ENCODE measurements at regions not wholly inside any gene's neighbourhood (a gene's known extent, or its start where the extent isn't known, plus 50 kb on each side); places are given as distances from the start of the nearest gene placed in this dataset.

GRCh38 chr6:170068496-170068895 lies 222.4 kb downstream of the DLL1 start:
- ATAC-seq (no peak), DNase-seq (peak in 1 of 9 donors; percentile 2)
- no peak overlapping the region for H3K27ac Mint-ChIP-seq
- H3K9me3 Mint-ChIP-seq = peaks cover 0 to 19% (median 9%) of the 10 kb centered on the region in 11 donors
- no peaks in the 10 kb centered on the region for H3K4me1 ChIP-seq (ENCODE audit: control insufficient read depth in 2 of 2, insufficient read depth in 2 of 2, low read length in 2 of 2)
- H3K9me3 ChIP-seq (ENCODE audit: control insufficient read depth in 2 of 3, low read length in 3 of 3) = no peaks in the 10 kb centered on the region
- no peak overlapping the region for H3K4me3 ChIP-seq (ENCODE audit: low read length)
- peaks cover 6 to 32% (median 10%) of the 10 kb centered on the region in 5 donors for H3K27me3 Mint-ChIP-seq
- peaks cover 0 to 3% (median 0%) of the 10 kb centered on the region in 7 donors for H3K4me1 Mint-ChIP-seq
- intact Hi-C loops (cut with micrococcal nuclease) = no loop called here
- ChIA-PET POLR2A (no interaction called here), CTCF (no interaction called here)
- no peak overlapping the region for H3K4me3 Mint-ChIP-seq
- H3K27me3 ChIP-seq (ENCODE audit: control insufficient read depth in 2 of 2, insufficient read depth in 2 of 2, low read length in 2 of 2) = no peaks in the 10 kb centered on the region
- H3K27ac ChIP-seq (ENCODE audit: low read depth, low read length) = no peak overlapping the region
- H3K36me3 Mint-ChIP-seq = no peaks in the 10 kb centered on the region
- H3K36me3 ChIP-seq (ENCODE audit: control insufficient read depth in 2 of 3, insufficient read depth in 3 of 3, low read length in 3 of 3) = no peaks in the 10 kb centered on the region

- intact Hi-C loops (cut with micrococcal nuclease) = no loop called here
- no peak overlapping the region for H3K4me3 Mint-ChIP-seq
- H3K27me3 Mint-ChIP-seq = peaks cover 5 to 28% (median 10%) of the 10 kb centered on the region in 5 donors
- peak in 1 of 9 donors; percentile 3 for DNase-seq
- POLR2A ChIA-PET = no interaction called here
- no peak overlapping the region for H3K27ac ChIP-seq (ENCODE audit: low read depth, low read length)
- H3K36me3 Mint-ChIP-seq = no peaks in the 10 kb centered on the region
- CTCF ChIA-PET = no interaction called here
- H3K27ac Mint-ChIP-seq = no peak overlapping the region
- H3K36me3 ChIP-seq (ENCODE audit: control insufficient read depth in 2 of 3, insufficient read depth in 3 of 3, low read length in 3 of 3) = no peaks in the 10 kb centered on the region
- H3K9me3 ChIP-seq (ENCODE audit: control insufficient read depth in 2 of 3, low read length in 3 of 3) = no peaks in the 10 kb centered on the region
- no peak overlapping the region for H3K4me3 ChIP-seq (ENCODE audit: low read length)
- H3K27me3 ChIP-seq (ENCODE audit: control insufficient read depth in 2 of 2, insufficient read depth in 2 of 2, low read length in 2 of 2) = no peaks in the 10 kb centered on the region
- peaks cover 0 to 19% (median 9%) of the 10 kb centered on the region in 11 donors for H3K9me3 Mint-ChIP-seq
- peaks cover 0 to 3% (median 0%) of the 10 kb centered on the region in 7 donors for H3K4me1 Mint-ChIP-seq
- H3K4me1 ChIP-seq (ENCODE audit: control insufficient read depth in 2 of 2, insufficient read depth in 2 of 2, low read length in 2 of 2) = no peaks in the 10 kb centered on the region
- ATAC-seq = no peak
Observed at GRCh38 chr6:170067923-170068360, 222.9 kb downstream of the DLL1 start.

- Histone ChIP-seq H3K27ac (ENCODE audit: low read depth, low read length) (no peak overlapping the region), H3K36me3 (ENCODE audit: control insufficient read depth in 2 of 3, insufficient read depth in 3 of 3, low read length in 3 of 3) (no peaks in the 10 kb centered on the region), H3K9me3 (ENCODE audit: control insufficient read depth in 2 of 3, low read length in 3 of 3) (no peaks in the 10 kb centered on the region), H3K4me3 (ENCODE audit: low read length) (no peak overlapping the region), H3K4me1 (ENCODE audit: control insufficient read depth in 2 of 2, insufficient read depth in 2 of 2, low read length in 2 of 2) (no peaks in the 10 kb centered on the region), H3K27me3 (ENCODE audit: control insufficient read depth in 2 of 2, insufficient read depth in 2 of 2, low read length in 2 of 2) (no peaks in the 10 kb centered on the region)
- Mint-ChIP-seq H3K36me3 (no peaks in the 10 kb centered on the region), H3K27me3 (peaks cover 4 to 26% (median 7%) of the 10 kb centered on the region in 5 donors), H3K4me3 (no peak overlapping the region), H3K9me3 (peaks cover 0 to 19% (median 9%) of the 10 kb centered on the region in 11 donors), H3K4me1 (peaks cover 0 to 3% (median 0%) of the 10 kb centered on the region in 7 donors), H3K27ac (no peak overlapping the region)
- CTCF ChIA-PET = no interaction called here
- ATAC-seq = no peak
- POLR2A ChIA-PET = no interaction called here
- DNase-seq = peak in 1 of 9 donors; percentile 12
- intact Hi-C loops (cut with micrococcal nuclease) = no loop called here
Observed at GRCh38 chr6:170067181-170067641, 223.7 kb downstream of the DLL1 start.

- intact Hi-C loops (cut with micrococcal nuclease) = no loop called here
- peaks cover 0 to 18% (median 9%) of the 10 kb centered on the region in 11 donors for H3K9me3 Mint-ChIP-seq
- Histone ChIP-seq H3K36me3 (ENCODE audit: control insufficient read depth in 2 of 3, insufficient read depth in 3 of 3, low read length in 3 of 3) (no peaks in the 10 kb centered on the region), H3K27ac (ENCODE audit: low read depth, low read length) (no peak overlapping the region), H3K9me3 (ENCODE audit: control insufficient read depth in 2 of 3, low read length in 3 of 3) (no peaks in the 10 kb centered on the region), H3K4me1 (ENCODE audit: control insufficient read depth in 2 of 2, insufficient read depth in 2 of 2, low read length in 2 of 2) (no peaks in the 10 kb centered on the region), H3K4me3 (ENCODE audit: low read length) (no peak overlapping the region), H3K27me3 (ENCODE audit: control insufficient read depth in 2 of 2, insufficient read depth in 2 of 2, low read length in 2 of 2) (no peaks in the 10 kb centered on the region)
- H3K36me3 Mint-ChIP-seq = no peaks in the 10 kb centered on the region
- H3K27ac Mint-ChIP-seq = no peak overlapping the region
- no peak for ATAC-seq
- DNase-seq = no peak
- peaks cover 0 to 3% (median 0%) of the 10 kb centered on the region in 7 donors for H3K4me1 Mint-ChIP-seq
- CTCF ChIA-PET = no interaction called here
- H3K27me3 Mint-ChIP-seq = peaks cover 0 to 22% (median 5%) of the 10 kb centered on the region in 5 donors
- H3K4me3 Mint-ChIP-seq = no peak overlapping the region
- POLR2A ChIA-PET = no interaction called here
Observed at GRCh38 chr6:170066679-170067078, 224.2 kb downstream of the DLL1 start.

- no peak for ATAC-seq
- H3K27me3 ChIP-seq (ENCODE audit: control insufficient read depth in 2 of 2, insufficient read depth in 2 of 2, low read length in 2 of 2) = no peaks in the 10 kb centered on the region
- no peaks in the 10 kb centered on the region for H3K36me3 Mint-ChIP-seq
- H3K27ac ChIP-seq (ENCODE audit: low read depth, low read length) = no peak overlapping the region
- intact Hi-C loops (cut with micrococcal nuclease) = no loop called here
- peaks cover 0 to 3% (median 0%) of the 10 kb centered on the region in 7 donors for H3K4me1 Mint-ChIP-seq
- no peaks in the 10 kb centered on the region for H3K36me3 ChIP-seq (ENCODE audit: control insufficient read depth in 2 of 3, insufficient read depth in 3 of 3, low read length in 3 of 3)
- peaks cover 0 to 4% (median 0%) of the 10 kb centered on the region in 11 donors for H3K9me3 Mint-ChIP-seq
- ChIA-PET CTCF (no interaction called here), POLR2A (no interaction called here)
- H3K9me3 ChIP-seq (ENCODE audit: control insufficient read depth in 2 of 3, low read length in 3 of 3) = no peaks in the 10 kb centered on the region
- no peak overlapping the region for H3K27ac Mint-ChIP-seq
- peaks cover 0 to under 1% (median 0%) of the 10 kb centered on the region in 5 donors for H3K27me3 Mint-ChIP-seq
- peak in 1 of 9 donors; percentile 3 for DNase-seq
- no peaks in the 10 kb centered on the region for H3K4me1 ChIP-seq (ENCODE audit: control insufficient read depth in 2 of 2, insufficient read depth in 2 of 2, low read length in 2 of 2)
- H3K4me3 ChIP-seq (ENCODE audit: low read length) = no peak overlapping the region
- no peak overlapping the region for H3K4me3 Mint-ChIP-seq
Observed at GRCh38 chr6:170063851-170064602, 226.9 kb downstream of the DLL1 start.

GRCh38 chr6:170063431-170063830 lies 227.4 kb downstream of the DLL1 start:
- no peaks in the 10 kb centered on the region for H3K27me3 Mint-ChIP-seq
- peaks cover 0 to 4% (median 0%) of the 10 kb centered on the region in 11 donors for H3K9me3 Mint-ChIP-seq
- H3K36me3 Mint-ChIP-seq = no peaks in the 10 kb centered on the region
- Histone ChIP-seq H3K36me3 (ENCODE audit: control insufficient read depth in 2 of 3, insufficient read depth in 3 of 3, low read length in 3 of 3) (no peaks in the 10 kb centered on the region), H3K4me1 (ENCODE audit: control insufficient read depth in 2 of 2, insufficient read depth in 2 of 2, low read length in 2 of 2) (no peaks in the 10 kb centered on the region), H3K27me3 (ENCODE audit: control insufficient read depth in 2 of 2, insufficient read depth in 2 of 2, low read length in 2 of 2) (no peaks in the 10 kb centered on the region), H3K27ac (ENCODE audit: low read depth, low read length) (no peak overlapping the region), H3K4me3 (ENCODE audit: low read length) (no peak overlapping the region), H3K9me3 (ENCODE audit: control insufficient read depth in 2 of 3, low read length in 3 of 3) (no peaks in the 10 kb centered on the region)
- ATAC-seq (no peak), DNase-seq (peak in 1 of 9 donors; percentile 16)
- no peak overlapping the region for H3K27ac Mint-ChIP-seq
- intact Hi-C loops (cut with micrococcal nuclease) = no loop called here
- no peak overlapping the region for H3K4me3 Mint-ChIP-seq
- CTCF ChIA-PET = no interaction called here
- peaks cover 0 to 3% (median 0%) of the 10 kb centered on the region in 7 donors for H3K4me1 Mint-ChIP-seq
- POLR2A ChIA-PET = no interaction called here

- ChIA-PET POLR2A (no interaction called here), CTCF (no interaction called here)
- Histone ChIP-seq H3K4me3 (ENCODE audit: low read length) (no peak overlapping the region), H3K4me1 (ENCODE audit: control insufficient read depth in 2 of 2, insufficient read depth in 2 of 2, low read length in 2 of 2) (no peaks in the 10 kb centered on the region), H3K9me3 (ENCODE audit: control insufficient read depth in 2 of 3, low read length in 3 of 3) (no peaks in the 10 kb centered on the region), H3K27ac (ENCODE audit: low read depth, low read length) (no peak overlapping the region), H3K36me3 (ENCODE audit: control insufficient read depth in 2 of 3, insufficient read depth in 3 of 3, low read length in 3 of 3) (no peaks in the 10 kb centered on the region), H3K27me3 (ENCODE audit: control insufficient read depth in 2 of 2, insufficient read depth in 2 of 2, low read length in 2 of 2) (no peaks in the 10 kb centered on the region)
- ATAC-seq (no peak), DNase-seq (peak in 1 of 9 donors; percentile 1)
- Mint-ChIP-seq H3K4me1 (peaks cover 0 to 3% (median 0%) of the 10 kb centered on the region in 7 donors), H3K36me3 (no peaks in the 10 kb centered on the region), H3K9me3 (peaks cover 0 to 4% (median 0%) of the 10 kb centered on the region in 11 donors), H3K27ac (no peak overlapping the region), H3K27me3 (no peaks in the 10 kb centered on the region), H3K4me3 (no peak overlapping the region)
- intact Hi-C loops (cut with micrococcal nuclease) = no loop called here
Observed at GRCh38 chr6:170062915-170063241, 228.0 kb downstream of the DLL1 start.

All from naive thymus-derived CD4-positive, alpha-beta T cell (primary cell).